GM19023 (cell line): ENCODE measurements at regions not wholly inside any gene's neighbourhood (a gene's known extent, or its start where the extent isn't known, plus 50 kb on each side); places are given as distances from the start of the nearest gene placed in this dataset.

ENCODE experiments used
- ATAC-seq: cut with Tn5 transposase; IDR thresholded peaks from one replicate; pipeline ENCODE4 v1.9.1; 2021; ENCODE audit warnings: mild to moderate bottlenecking, moderate library complexity; ENCODE audit not compliant: unreplicated experiment

DNA sequence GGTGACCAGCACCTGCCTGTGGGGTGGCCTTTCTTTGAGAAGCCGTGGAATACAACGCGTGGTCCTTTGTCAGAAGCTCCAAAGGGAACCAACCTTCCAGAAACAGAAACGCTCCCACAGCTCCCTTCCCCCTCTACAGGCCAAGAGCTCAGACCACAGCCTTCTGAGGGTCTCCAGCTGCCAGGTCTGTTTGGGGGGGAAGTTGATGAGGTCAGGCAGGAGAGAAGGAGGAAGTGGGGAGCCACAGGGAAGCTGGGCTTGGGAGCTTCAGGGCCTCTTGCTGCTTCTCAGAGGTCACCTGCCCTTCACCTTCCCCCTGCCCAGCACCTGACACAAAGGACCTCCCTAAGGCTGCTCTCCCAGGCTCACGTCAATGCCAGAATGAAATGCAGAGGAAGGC is 287.7 kb upstream of the ID2 start:
- ATAC-seq: no peak

- ATAC-seq: no peak
Measured at GRCh38 chr2:8394569-8395359, 287.1 kb upstream of the ID2 start.

GRCh38 chr2:8395718-8396117 is 286.1 kb upstream of the ID2 start:
- ATAC-seq: no peak

GRCh38 chr2:8398040-8398668 is 283.7 kb upstream of the ID2 start:
- no peak for ATAC-seq

DNA sequence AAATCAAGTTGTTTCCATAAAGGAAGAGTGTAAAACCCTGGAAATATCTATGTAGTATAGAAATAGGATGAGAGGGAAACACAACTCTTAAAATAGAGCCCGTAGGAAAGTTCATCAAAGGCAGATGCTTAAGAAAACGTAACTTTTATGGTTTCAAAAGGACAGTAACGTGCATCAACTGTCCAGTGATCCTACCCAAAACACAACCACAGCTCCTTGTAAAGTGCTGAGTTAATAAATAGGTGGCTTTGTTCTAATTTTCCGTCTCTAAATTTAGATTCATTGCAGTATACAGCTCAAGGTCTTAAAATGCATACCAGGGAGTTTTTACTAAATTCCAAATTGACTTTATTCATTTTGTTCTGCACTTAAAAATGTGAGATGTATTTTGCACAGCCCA is 282.1 kb upstream of the ID2 start:
- ATAC-seq: no peak

- no peak for ATAC-seq
Measured at GRCh38 chr2:8400196-8400595, 281.7 kb upstream of the ID2 start.

DNA sequence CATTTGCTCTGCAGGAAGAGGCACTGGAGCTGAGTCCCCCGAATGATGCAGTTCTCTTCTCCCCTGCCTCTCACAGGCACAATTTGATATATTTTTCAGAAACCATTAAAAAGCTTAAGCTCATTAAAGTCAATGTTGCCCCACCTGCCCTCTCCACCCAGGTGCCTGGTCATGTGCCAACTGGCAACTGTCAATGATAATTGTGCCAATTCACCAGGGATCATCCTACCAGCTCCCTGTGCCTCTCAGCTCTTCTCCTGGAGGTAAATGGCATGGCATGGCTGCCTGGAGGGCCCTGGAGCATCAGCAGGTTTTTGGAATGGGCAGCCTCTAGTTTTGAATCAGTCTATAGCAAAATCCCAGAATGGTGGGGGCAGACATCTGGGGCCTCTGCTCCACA is 279.6 kb upstream of the ID2 start:
- ATAC-seq: no peak

DNA sequence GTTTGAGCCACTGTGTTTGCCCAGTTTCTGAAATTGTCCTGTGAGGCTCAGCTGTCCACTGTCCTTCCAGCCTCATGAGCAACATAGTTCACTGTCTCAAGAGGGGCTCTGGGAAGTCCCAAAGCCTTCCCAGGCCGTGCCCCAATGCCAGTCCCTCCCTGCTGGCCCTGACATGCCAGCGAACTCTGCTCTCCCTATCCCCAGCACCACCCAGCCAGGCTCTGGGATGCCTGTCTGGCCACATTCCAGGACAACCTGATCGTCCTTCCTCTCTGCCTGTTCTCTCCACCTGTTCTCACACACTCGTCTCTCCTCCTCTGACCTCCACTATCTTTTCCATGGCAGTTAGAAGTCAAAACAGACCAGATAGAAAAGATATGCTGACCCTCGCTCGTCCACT is 278.0 kb upstream of the ID2 start:
- ATAC-seq: no peak

DNA sequence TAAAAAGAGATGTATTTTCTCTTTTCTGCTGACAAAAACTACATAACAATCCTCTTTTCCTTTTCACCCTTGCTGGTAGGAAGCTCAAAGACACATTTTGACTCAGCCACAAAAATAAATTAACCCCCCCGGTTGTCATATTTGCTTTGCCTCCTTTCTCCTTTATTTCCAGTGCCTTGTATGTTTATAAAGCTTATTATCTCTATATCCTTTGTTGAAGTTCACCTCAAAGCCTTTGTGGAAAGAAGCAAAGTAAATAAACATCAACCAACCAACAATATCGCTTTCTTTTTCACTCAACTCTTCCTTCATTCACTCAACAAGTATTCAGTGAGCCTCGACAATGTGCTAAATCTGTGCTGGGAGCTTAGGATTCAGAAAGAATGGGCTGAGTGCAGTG is 276.5 kb upstream of the ID2 start:
- ATAC-seq: no peak

DNA sequence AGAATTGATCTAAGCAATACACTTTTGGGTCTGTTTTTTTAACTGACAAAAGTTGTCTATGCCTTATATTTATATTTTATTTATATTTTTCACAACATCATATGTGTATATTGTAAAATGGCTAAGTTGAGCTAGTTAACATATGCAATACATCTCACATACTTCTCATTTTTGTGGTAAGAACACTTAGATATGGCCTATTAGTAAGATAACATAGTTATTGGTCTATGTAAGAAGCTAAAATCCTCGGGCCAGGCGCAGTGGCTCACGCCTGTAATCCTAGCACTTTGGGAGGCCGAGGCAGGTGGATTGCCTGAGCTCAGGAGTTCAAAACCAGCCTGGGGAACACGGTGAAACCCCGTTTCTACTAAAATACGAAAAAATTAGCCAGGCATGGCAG is 275.6 kb upstream of the ID2 start:
- no peak for ATAC-seq

DNA sequence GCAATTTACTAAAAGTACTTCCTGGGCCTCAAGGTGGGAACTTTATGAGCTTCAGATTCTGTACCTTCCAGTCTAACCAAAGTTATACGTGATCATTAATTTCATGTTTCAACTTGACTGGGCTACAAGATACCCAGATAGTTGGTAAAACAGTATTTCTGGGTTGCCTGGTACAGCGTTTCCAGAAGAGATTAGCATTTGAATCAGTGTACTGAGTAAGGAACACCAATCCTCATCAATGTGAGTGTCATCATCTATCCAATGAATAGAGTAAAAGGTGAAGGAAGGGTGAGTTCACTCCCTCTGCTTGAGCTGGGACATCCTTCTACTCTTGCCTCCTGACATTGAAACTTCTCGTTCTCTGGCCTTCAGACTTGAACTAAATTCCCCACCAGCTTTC is 274.5 kb upstream of the ID2 start:
- no peak for ATAC-seq

GRCh38 chr2:8408560-8409460 is 273.0 kb upstream of the ID2 start:
- ATAC-seq: peak; percentile 91

GRCh38 chr2:8409461-8410260 is 272.2 kb upstream of the ID2 start:
- no peak for ATAC-seq

GRCh38 chr2:8412082-8412481 is 269.8 kb upstream of the ID2 start:
- no peak for ATAC-seq

- ATAC-seq: no peak
Measured at GRCh38 chr2:8412586-8412985, 269.3 kb upstream of the ID2 start.

- no peak for ATAC-seq
Measured at GRCh38 chr2:8413589-8414135, 268.2 kb upstream of the ID2 start.

- no peak for ATAC-seq
Measured at GRCh38 chr2:8414946-8415879, 266.6 kb upstream of the ID2 start.

DNA sequence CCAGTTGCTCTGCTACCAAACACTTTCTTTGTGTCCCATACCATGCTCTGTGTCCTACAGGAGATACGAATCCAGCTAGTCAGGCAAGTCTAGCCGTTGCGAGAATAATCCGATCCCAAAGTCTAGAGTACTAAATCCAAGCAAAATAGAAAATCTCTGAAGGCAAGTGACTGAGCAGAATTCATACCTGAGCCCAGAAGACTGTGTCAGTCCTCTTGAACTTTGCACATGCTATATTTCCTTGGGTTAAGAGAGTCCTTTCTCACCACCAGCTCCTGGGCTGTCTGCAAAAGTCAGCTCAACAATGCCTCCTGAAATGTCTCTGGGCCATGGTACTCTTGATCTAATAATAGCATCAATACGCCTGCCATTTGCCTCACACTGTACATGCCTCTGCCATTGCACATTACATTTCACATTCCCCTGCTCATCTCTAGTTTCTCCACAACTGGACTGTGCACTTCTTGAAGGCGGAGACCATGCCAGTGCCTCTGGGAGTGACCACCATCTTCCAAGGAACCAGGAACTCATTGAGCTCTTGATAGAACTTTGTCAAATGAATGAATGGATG is 265.8 kb upstream of the ID2 start:
- ATAC-seq: no peak
